Neural progenitor cell (in vitro differentiated cells): ENCODE measurements at regions not wholly inside any gene's neighbourhood (a gene's known extent, or its start where the extent isn't known, plus 50 kb on each side); places are given as distances from the start of the nearest gene placed in this dataset.

Experiments
- CTCF ChIP-seq: fragments of 200-600 bp; sonication (generic); IDR thresholded peaks from 2 replicates; pipeline ENCODE4 v1.5.1; 2017; ENCODE audit warnings: antibody characterized with exemption, mild to moderate bottlenecking
- EZH2 ChIP-seq: fragments of 200-600 bp; sonication (generic); IDR thresholded peaks from 2 replicates; pipeline ENCODE4 v1.6.1; 2017; ENCODE audit warnings: antibody characterized with exemption, mild to moderate bottlenecking, moderate library complexity
- EZH2phosphoT487 ChIP-seq: fragments of 200-600 bp; sonication (generic); IDR thresholded peaks from 2 replicates; pipeline ENCODE4 v1.6.1; 2017; ENCODE audit warnings: antibody characterized with exemption

DNA sequence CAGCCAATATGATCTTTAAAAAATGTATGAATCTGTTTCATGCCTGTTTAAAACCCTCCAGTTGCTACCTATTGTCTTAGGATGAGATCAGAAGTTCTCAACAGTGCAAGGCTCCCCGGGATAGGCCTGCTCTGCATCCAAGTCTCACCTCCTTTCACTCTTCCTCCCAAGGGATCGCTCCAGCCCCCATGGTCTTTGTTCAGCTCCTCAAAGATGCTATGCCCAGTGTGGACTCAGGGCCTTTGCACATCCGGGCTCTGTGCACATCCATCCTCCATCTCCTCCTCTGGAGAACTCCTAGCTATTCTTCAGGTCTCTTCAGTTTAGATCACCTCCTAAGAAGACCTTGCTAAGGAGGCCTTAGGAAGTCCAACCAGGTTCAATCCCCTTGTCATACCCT is 82.7 kb upstream of the LEP start:
- no peak for TF ChIP-seq EZH2
- TF ChIP-seq CTCF = no peak
- no peak for TF ChIP-seq EZH2phosphoT487
